ENCODE measurements at regions not wholly inside any gene's neighbourhood (a gene's known extent, or its start where the extent isn't known, plus 50 kb on each side); places are given as distances from the start of the nearest gene placed in this dataset.

DNA sequence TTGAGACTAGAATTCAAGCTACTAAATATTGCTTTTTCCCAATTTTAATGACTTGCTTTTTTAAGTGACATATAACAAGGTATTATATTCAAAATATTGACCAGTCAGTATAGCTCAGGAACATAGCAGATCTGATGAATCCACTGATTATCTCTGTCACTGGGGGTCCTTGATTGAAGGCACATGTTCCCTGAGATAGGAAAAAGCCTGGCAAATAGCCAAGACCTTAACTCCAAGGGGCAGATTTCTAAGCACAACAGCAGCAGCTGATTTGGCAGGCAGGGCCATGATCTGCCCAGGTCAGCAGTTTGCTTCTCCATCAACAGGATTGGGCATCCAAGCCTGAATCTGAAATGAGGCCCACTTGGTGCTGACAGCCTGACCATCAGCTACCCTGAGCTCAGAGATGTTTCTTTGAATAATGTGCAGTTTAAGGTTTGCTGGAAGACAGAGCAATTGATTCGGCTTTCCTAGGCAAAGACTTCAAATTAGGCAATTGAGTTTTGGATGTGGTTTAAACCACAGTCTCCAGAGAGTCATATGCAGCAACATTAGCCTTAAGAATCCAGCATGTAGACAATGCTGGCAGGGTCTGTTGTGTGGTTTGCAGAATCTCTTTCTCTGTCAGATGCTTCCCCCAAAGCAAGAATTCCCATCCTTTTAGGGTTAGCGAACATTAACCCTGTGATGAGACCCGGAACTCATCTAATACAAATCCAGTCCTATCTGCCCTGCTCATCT lies 352.6 kb downstream of the ADRA2A start:
- Histone ChIP-seq H3K4me1 (ENCODE audit: control insufficient read depth, insufficient read depth, low read length) (no peaks in the 10 kb centered on the region), H3K27ac (ENCODE audit: low read length) (no peak overlapping the region), H3K4me3 (ENCODE audit: low read length) (no peak overlapping the region), H3K9me3 (ENCODE audit: control insufficient read depth, low read depth, low read length) (no peaks in the 10 kb centered on the region), H3K27me3 (ENCODE audit: control insufficient read depth, insufficient read depth, low read length) (no peaks in the 10 kb centered on the region), H3K36me3 (ENCODE audit: control insufficient read depth, insufficient read depth, low read length) (no peaks in the 10 kb centered on the region)
- DNase-seq, result no peak
- no CpG with 5 or more reads among the region's 3 CpGs for WGBS (ENCODE audit: insufficient coverage, low lambda C conversion rate)

DNA sequence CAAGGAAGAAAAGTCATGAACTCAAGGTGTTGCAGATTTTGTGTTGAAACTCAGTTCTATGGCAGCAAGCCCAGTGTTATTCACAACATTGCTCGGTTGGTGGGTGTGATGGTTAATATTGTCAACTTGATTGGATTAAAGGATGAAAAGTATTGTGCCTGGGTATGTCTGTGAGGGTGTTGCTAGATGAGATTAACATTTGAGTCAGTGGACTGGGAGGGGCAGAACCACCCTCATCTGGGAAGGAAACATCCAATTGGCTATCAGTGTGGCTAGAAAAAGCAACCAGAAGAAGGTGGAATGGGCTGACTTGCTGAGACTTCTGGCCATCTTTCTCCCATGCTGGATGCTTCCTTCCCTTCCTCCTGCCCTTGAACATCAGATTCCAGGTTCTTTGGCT lies 353.2 kb downstream of the ADRA2A start:
- no peaks in the 10 kb centered on the region for H3K9me3 ChIP-seq (ENCODE audit: control insufficient read depth, low read depth, low read length)
- no peaks in the 10 kb centered on the region for H3K27me3 ChIP-seq (ENCODE audit: control insufficient read depth, insufficient read depth, low read length)
- H3K4me3 ChIP-seq (ENCODE audit: low read length), result no peak overlapping the region
- no peaks in the 10 kb centered on the region for H3K36me3 ChIP-seq (ENCODE audit: control insufficient read depth, insufficient read depth, low read length)
- no CpG with 5 or more reads among the region's 1 CpG for WGBS (ENCODE audit: insufficient coverage, low lambda C conversion rate)
- no peaks in the 10 kb centered on the region for H3K4me1 ChIP-seq (ENCODE audit: control insufficient read depth, insufficient read depth, low read length)
- no peak overlapping the region for H3K27ac ChIP-seq (ENCODE audit: low read length)
- no peak for DNase-seq

DNA sequence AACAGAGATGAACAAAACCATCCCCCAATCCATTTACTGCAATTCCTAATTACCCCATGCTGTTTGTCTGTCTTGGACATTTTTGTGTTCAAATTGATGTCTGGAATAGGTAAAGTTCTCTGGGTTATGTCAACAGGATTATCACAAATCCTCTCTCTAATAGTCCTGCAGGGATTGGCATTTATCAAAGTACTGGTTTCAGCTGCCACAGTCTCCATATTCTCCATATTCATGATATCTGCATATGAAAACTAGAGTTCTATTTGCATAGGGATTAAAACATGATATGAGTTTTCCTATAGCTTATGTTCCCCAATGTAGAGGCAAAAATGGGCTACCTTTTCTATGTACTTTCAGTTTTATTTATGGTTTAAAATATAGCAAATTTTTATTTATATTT lies 355.8 kb downstream of the ADRA2A start:
- no peaks in the 10 kb centered on the region for H3K27me3 ChIP-seq (ENCODE audit: control insufficient read depth, insufficient read depth, low read length)
- no peaks in the 10 kb centered on the region for H3K4me1 ChIP-seq (ENCODE audit: control insufficient read depth, insufficient read depth, low read length)
- no peaks in the 10 kb centered on the region for H3K9me3 ChIP-seq (ENCODE audit: control insufficient read depth, low read depth, low read length)
- H3K4me3 ChIP-seq (ENCODE audit: low read length), result no peak overlapping the region
- no peaks in the 10 kb centered on the region for H3K36me3 ChIP-seq (ENCODE audit: control insufficient read depth, insufficient read depth, low read length)
- no peak for DNase-seq
- no peak overlapping the region for H3K27ac ChIP-seq (ENCODE audit: low read length)

DNA sequence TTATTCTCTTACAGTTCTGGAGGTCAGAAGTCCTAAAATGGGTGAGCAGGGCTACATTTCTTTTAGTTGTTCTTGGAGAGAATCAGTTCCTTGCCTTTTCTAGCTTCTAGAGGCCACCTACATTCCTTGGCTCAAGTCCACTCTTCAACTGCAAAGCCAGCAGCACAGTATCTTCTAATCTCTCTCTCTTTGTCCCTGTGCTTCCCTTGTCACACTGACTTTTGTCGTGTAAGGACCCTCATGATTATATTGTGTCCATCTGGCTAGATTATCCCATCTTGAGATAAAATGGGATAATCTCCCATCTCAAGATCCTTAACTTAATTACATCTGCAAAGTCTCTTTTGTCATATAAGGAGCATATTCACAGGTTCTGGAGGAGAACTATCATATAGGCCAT lies 359.0 kb downstream of the ADRA2A start:
- Histone ChIP-seq H3K9me3 (ENCODE audit: control insufficient read depth, low read depth, low read length) (no peaks in the 10 kb centered on the region), H3K27me3 (ENCODE audit: control insufficient read depth, insufficient read depth, low read length) (no peaks in the 10 kb centered on the region), H3K36me3 (ENCODE audit: control insufficient read depth, insufficient read depth, low read length) (no peaks in the 10 kb centered on the region), H3K4me3 (ENCODE audit: low read length) (no peak overlapping the region), H3K4me1 (ENCODE audit: control insufficient read depth, insufficient read depth, low read length) (no peaks in the 10 kb centered on the region), H3K27ac (ENCODE audit: low read length) (no peak overlapping the region)
- DNase-seq, result no peak
- WGBS (ENCODE audit: insufficient coverage, low lambda C conversion rate), result no CpG with 5 or more reads among the region's 1 CpG

DNA sequence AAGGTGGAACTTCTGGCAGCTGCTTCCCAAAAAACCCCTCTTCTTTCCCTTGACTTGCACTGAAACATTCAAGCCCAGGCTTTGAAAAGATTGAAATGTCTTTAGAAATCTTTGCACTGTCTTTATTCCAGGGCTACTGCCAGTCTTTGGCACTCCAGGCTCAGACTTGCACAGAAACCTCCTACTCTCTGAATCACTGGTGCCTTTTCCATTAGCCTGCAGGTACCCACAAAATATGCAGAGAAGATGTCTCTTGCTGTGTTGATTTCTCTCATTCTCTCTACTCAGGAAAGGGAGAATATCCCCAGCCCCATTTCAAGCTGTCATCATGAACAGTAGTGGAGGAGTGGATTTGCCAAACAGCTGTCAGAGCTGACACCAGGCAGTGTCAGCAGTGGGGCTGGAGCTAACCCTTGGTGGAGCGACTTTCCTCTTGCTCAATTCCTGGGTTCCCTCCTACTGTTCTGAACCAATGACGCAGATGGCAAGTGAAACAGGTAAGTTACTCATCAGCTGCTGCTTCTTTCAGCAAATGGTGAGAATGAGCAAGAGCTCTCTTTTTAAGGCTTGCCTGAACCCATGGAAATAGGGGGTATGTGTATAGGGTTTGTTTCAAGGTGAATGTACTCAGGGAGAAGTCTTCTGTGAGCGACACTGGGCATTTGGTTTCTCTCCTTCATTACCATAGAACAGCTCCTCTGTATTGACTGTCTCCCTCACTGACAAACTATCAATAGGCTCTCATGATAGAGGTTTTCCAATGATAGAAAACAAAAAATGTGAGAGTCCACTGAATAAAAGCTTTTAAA lies 362.4 kb downstream of the ADRA2A start:
- Histone ChIP-seq H3K27me3 (ENCODE audit: control insufficient read depth, insufficient read depth, low read length) (no peaks in the 10 kb centered on the region), H3K4me3 (ENCODE audit: low read length) (no peak overlapping the region), H3K4me1 (ENCODE audit: control insufficient read depth, insufficient read depth, low read length) (no peaks in the 10 kb centered on the region), H3K27ac (ENCODE audit: low read length) (no peak overlapping the region), H3K9me3 (ENCODE audit: control insufficient read depth, low read depth, low read length) (no peaks in the 10 kb centered on the region), H3K36me3 (ENCODE audit: control insufficient read depth, insufficient read depth, low read length) (no peaks in the 10 kb centered on the region)
- DNase-seq, result no peak
- WGBS (ENCODE audit: insufficient coverage, low lambda C conversion rate), result no CpG with 5 or more reads among the region's 3 CpGs

DNA sequence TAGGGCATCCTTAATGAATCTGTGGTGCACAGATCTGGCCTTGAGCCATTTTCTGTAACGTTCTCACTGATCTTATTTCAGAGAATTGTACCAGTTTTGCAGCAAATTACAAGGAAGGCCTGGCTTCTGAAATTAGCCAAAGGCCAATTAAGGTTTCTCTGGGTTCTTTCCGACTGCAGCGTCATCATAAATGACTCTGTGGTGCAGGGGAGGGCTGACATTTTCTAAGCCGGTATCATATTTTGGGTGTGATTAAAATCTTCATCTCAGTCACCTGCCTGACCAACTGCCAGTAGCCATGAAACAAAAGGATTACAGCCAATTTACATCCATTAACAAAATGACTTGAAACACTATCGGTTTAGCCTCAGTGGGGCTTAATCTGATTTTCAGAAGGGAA lies 363.7 kb downstream of the ADRA2A start:
- H3K27me3 ChIP-seq (ENCODE audit: control insufficient read depth, insufficient read depth, low read length), result no peaks in the 10 kb centered on the region
- WGBS (ENCODE audit: insufficient coverage, low lambda C conversion rate), result 100% methylated on average over 1 of the region's 5 CpGs
- DNase-seq, result no peak
- H3K9me3 ChIP-seq (ENCODE audit: control insufficient read depth, low read depth, low read length), result no peaks in the 10 kb centered on the region
- H3K27ac ChIP-seq (ENCODE audit: low read length), result no peak overlapping the region
- H3K36me3 ChIP-seq (ENCODE audit: control insufficient read depth, insufficient read depth, low read length), result no peaks in the 10 kb centered on the region
- no peak overlapping the region for H3K4me3 ChIP-seq (ENCODE audit: low read length)
- no peaks in the 10 kb centered on the region for H3K4me1 ChIP-seq (ENCODE audit: control insufficient read depth, insufficient read depth, low read length)

DNA sequence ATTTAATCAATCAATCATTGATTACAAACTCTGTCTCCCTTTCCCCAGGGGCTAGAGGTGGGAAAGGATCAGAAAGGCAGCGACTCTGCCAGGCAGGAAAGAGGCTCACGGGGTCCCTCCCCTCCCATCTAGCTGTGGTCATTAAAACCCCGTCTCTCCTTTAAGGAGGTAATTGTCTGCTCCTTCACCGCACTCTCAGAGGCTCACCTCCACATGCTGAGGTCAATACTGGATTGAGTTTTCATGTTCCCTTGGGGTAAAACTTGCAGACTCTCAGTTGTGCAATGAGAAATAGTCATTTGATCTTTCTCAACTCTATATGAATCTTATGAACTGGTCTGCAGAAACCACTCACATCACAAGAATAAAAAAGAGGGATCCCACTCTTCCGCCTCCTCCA lies 368.8 kb downstream of the ADRA2A start:
- Histone ChIP-seq H3K4me1 (ENCODE audit: control insufficient read depth, insufficient read depth, low read length) (no peaks in the 10 kb centered on the region), H3K27ac (ENCODE audit: low read length) (no peak overlapping the region), H3K27me3 (ENCODE audit: control insufficient read depth, insufficient read depth, low read length) (no peaks in the 10 kb centered on the region), H3K9me3 (ENCODE audit: control insufficient read depth, low read depth, low read length) (no peaks in the 10 kb centered on the region), H3K4me3 (ENCODE audit: low read length) (no peak overlapping the region), H3K36me3 (ENCODE audit: control insufficient read depth, insufficient read depth, low read length) (no peaks in the 10 kb centered on the region)
- DNase-seq, result no peak
- WGBS (ENCODE audit: insufficient coverage, low lambda C conversion rate), result no CpG with 5 or more reads among the region's 5 CpGs

DNA sequence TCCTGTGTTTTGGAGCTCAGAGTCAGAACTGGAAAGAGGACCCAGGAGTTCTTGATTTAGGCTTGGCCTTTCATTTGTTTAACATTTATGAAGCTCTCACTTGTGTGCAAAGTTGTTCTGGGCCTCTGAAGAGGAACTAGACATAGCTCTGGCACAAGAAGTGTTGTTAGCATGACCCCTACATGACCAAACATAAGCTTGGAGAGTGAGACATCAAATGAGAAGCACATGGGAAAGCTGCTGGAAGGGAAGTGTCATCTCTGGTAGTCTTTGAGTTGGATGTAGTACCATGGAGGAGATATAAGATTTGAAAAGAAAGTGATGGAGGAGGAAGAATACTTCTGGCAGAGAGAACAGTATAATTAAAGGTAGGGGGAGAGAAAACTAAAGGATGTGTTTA lies 370.1 kb downstream of the ADRA2A start:
- Histone ChIP-seq H3K4me1 (ENCODE audit: control insufficient read depth, insufficient read depth, low read length) (no peaks in the 10 kb centered on the region), H3K27ac (ENCODE audit: low read length) (no peak overlapping the region), H3K27me3 (ENCODE audit: control insufficient read depth, insufficient read depth, low read length) (no peaks in the 10 kb centered on the region), H3K36me3 (ENCODE audit: control insufficient read depth, insufficient read depth, low read length) (no peaks in the 10 kb centered on the region), H3K4me3 (ENCODE audit: low read length) (no peak overlapping the region), H3K9me3 (ENCODE audit: control insufficient read depth, low read depth, low read length) (no peaks in the 10 kb centered on the region)
- no peak for DNase-seq

DNA sequence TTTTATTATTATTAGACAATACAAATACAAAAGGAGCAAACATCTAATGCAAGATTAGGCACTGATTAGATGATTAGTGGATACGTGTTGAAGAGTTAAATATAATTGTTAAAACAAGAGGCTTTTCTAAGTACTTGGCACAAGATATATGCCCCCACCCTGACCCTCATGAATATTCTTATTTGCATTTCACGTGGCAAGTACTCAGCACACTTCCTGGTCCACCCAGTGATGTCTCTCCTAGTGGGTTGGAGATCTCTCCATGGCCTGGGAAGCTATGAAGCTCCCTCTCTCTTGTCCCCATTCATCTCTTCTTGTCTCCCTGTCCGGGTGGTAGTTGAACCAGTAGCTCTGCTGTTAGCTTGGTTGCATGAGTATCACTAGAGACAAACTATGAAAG lies 375.3 kb downstream of the ADRA2A start:
- DNase-seq, result no peak
- H3K27me3 ChIP-seq (ENCODE audit: control insufficient read depth, insufficient read depth, low read length), result no peaks in the 10 kb centered on the region
- no peaks in the 10 kb centered on the region for H3K36me3 ChIP-seq (ENCODE audit: control insufficient read depth, insufficient read depth, low read length)
- WGBS (ENCODE audit: insufficient coverage, low lambda C conversion rate), result 100% methylated on average over 1 of the region's 3 CpGs
- no peak overlapping the region for H3K27ac ChIP-seq (ENCODE audit: low read length)
- H3K4me3 ChIP-seq (ENCODE audit: low read length), result no peak overlapping the region
- no peaks in the 10 kb centered on the region for H3K4me1 ChIP-seq (ENCODE audit: control insufficient read depth, insufficient read depth, low read length)
- H3K9me3 ChIP-seq (ENCODE audit: control insufficient read depth, low read depth, low read length), result no peaks in the 10 kb centered on the region

DNA sequence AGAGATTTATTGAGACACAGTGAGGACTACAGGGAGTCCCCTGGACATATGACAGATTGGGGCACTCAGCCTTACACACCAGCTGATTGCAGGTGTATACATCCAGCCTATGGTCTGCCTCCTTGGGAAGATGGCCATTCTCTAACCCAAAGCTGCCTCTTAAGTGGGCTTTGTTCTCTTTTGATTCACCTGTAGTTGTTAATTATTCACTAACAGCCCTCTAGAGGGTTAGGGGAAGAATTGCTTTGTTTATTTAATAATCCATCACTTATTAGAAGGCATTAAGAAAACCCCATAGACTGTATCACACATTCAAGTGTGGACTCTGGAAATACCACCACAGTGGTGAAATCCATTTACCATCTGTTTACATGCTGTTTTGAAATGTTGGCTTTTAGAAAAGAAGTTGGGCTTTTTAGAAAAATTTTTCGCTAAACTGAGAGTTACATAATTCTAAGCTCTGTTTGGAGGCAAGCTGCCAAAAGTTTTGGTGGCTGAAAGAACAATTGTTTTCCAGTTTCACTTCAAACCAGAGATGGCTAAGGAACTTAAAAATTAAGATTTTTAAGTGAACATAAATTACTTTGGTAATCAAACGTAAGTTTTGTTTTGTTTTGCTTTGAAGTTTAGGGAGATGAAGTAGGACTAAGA lies 379.1 kb downstream of the ADRA2A start:
- no peaks in the 10 kb centered on the region for H3K27me3 ChIP-seq (ENCODE audit: control insufficient read depth, insufficient read depth, low read length)
- no peaks in the 10 kb centered on the region for H3K36me3 ChIP-seq (ENCODE audit: control insufficient read depth, insufficient read depth, low read length)
- no peaks in the 10 kb centered on the region for H3K9me3 ChIP-seq (ENCODE audit: control insufficient read depth, low read depth, low read length)
- no peak overlapping the region for H3K4me3 ChIP-seq (ENCODE audit: low read length)
- no peak overlapping the region for H3K27ac ChIP-seq (ENCODE audit: low read length)
- no peak for DNase-seq
- 94% methylated on average over 2 of the region's 2 CpGs for WGBS (ENCODE audit: insufficient coverage, low lambda C conversion rate)
- H3K4me1 ChIP-seq (ENCODE audit: control insufficient read depth, insufficient read depth, low read length), result no peaks in the 10 kb centered on the region
